OCI-LY1 (cell line): ENCODE measurements at regions not wholly inside any gene's neighbourhood (a gene's known extent, or its start where the extent isn't known, plus 50 kb on each side); places are given as distances from the start of the nearest gene placed in this dataset.
"Not testable (repeated sequence)": the region's sequence is repeated elsewhere in the genome, so short reads cannot be mapped to it uniquely, and the experiment has no call there.

Experiments used
- H2AFZ ChIP-seq: fragments of 200-600 bp; sonication (generic), shearing (Covaris generic); 2 replicates; pipeline ENCODE4 v1.6.0; 2014; ENCODE audit warnings: antibody characterized with exemption, mild to moderate bottlenecking, low read length
- H3F3A ChIP-seq: fragments of 200-600 bp; sonication (generic), shearing (Covaris generic); 2 replicates; pipeline ENCODE4 v1.6.0; 2014; ENCODE audit warnings: mild to moderate bottlenecking, antibody characterized with exemption, low read length, moderate library complexity; ENCODE audit not compliant: insufficient read depth
- H3K27ac ChIP-seq: fragments of 200-600 bp; sonication (generic); 2 replicates; pipeline ENCODE4 v1.5.1; 2014; ENCODE audit warnings: low read length, mixed run types, mild to moderate bottlenecking, low read depth; ENCODE audit not compliant: poor library complexity, severe bottlenecking
- H3K27me3 ChIP-seq: fragments of 200-600 bp; sonication (generic); 2 replicates; pipeline ENCODE4 v1.6.0; 2014; ENCODE audit warnings: antibody characterized with exemption, mild to moderate bottlenecking, low read length, moderate library complexity; ENCODE audit not compliant: insufficient read depth
- H3K36me3 ChIP-seq: fragments of 200-600 bp; sonication (generic); 2 replicates; pipeline ENCODE4 v1.6.1; 2014; ENCODE audit warnings: mild to moderate bottlenecking, antibody characterized with exemption, low read length, moderate library complexity, mixed read lengths; ENCODE audit not compliant: insufficient read depth
- H3K4me1 ChIP-seq: fragments of 200-600 bp; sonication (generic); 2 replicates; pipeline ENCODE4 v1.5.1; 2014; ENCODE audit warnings: mild to moderate bottlenecking, low read length, moderate library complexity; ENCODE audit not compliant: insufficient read depth, severe bottlenecking
- H3K4me2 ChIP-seq: fragments of 200-600 bp; sonication (generic), shearing (Covaris generic); 2 replicates; pipeline ENCODE4 v1.6.1; 2014; ENCODE audit warnings: low read length
- H3K4me3 ChIP-seq: fragments of 200-600 bp; sonication (generic); 2 replicates; pipeline ENCODE4 v1.5.1; 2014; ENCODE audit warnings: low read length, low read depth, mild to moderate bottlenecking, mixed read lengths; ENCODE audit not compliant: poor library complexity, severe bottlenecking
- H3K79me2 ChIP-seq: fragments of 200-600 bp; shearing (Covaris generic); 2 replicates; pipeline ENCODE4 v1.6.1; 2016; ENCODE audit warnings: mixed run types, low read length, mixed read lengths; ENCODE audit not compliant: insufficient read depth
- H3K9ac ChIP-seq: fragments of 200-600 bp; sonication (generic), shearing (Covaris generic); 2 replicates; pipeline ENCODE4 v1.6.1; 2014; ENCODE audit warnings: mild to moderate bottlenecking, low read length, mixed read lengths
- H3K9me2 ChIP-seq: fragments of 200-600 bp; sonication (generic), shearing (Covaris generic); 2 replicates; pipeline ENCODE4 v1.6.1; 2014; ENCODE audit warnings: low read depth, mild to moderate bottlenecking, low read length, mixed read lengths
- H3K9me3 ChIP-seq: fragments of 200-600 bp; shearing (Covaris generic); 2 replicates; pipeline ENCODE4 v1.6.1; 2014; ENCODE audit warnings: low read length, mixed read lengths
- H4K20me1 ChIP-seq: fragments of 200-600 bp; sonication (generic), shearing (Covaris generic); 2 replicates; pipeline ENCODE4 v1.6.0; 2016; ENCODE audit warnings: mild to moderate bottlenecking, low read length; ENCODE audit not compliant: insufficient read depth
- CTCF ChIP-seq: fragments of 200-600 bp; sonication (generic), shearing (Covaris generic); IDR thresholded peaks from 2 replicates; pipeline ENCODE4 v1.5.1; 2017; ENCODE audit warnings: mild to moderate bottlenecking, antibody characterized with exemption, low read length, moderate library complexity, mixed read lengths
- EZH2 ChIP-seq: fragments of 200-600 bp; sonication (generic), shearing (Covaris generic); IDR thresholded peaks from 2 replicates; pipeline ENCODE4 v1.8.0; 2017; ENCODE audit warnings: borderline replicate concordance, mixed run types, mild to moderate bottlenecking, antibody characterized with exemption, low read length, moderate library complexity, mixed read lengths

GRCh38 chr1:157326173-157326859 lies 188.1 kb upstream of the ETV3 start:
- Histone ChIP-seq H4K20me1 (no peaks in the 10 kb centered on the region), H3K9me3 (no peaks in the 10 kb centered on the region), H3K9me2 (no peaks in the 10 kb centered on the region), H3K27me3 (no peaks in the 10 kb centered on the region), H3K4me1 (no peaks in the 10 kb centered on the region), H3K9ac (no peak overlapping the region), H3K4me2 (no peak overlapping the region), H2AFZ (no peak overlapping the region), H3K79me2 (no peaks in the 10 kb centered on the region), H3K4me3 (no peak overlapping the region), H3F3A (no peaks in the 10 kb centered on the region), H3K36me3 (no peaks in the 10 kb centered on the region), H3K27ac (no peak overlapping the region)
- TF ChIP-seq CTCF (no peak), EZH2 (no peak)

- Histone ChIP-seq H3K36me3 (no peaks in the 10 kb centered on the region), H4K20me1 (no peaks in the 10 kb centered on the region), H3K9me3 (no peaks in the 10 kb centered on the region), H3K79me2 (no peaks in the 10 kb centered on the region), H2AFZ (no peak overlapping the region), H3K27me3 (no peaks in the 10 kb centered on the region), H3K9ac (no peak overlapping the region), H3K9me2 (no peaks in the 10 kb centered on the region), H3K4me3 (no peak overlapping the region), H3K4me1 (no peaks in the 10 kb centered on the region), H3K27ac (no peak overlapping the region), H3F3A (no peaks in the 10 kb centered on the region), H3K4me2 (no peak overlapping the region)
- no peak for TF ChIP-seq EZH2
- no peak for TF ChIP-seq CTCF
These were observed 187.0 kb upstream of the ETV3 start for GRCh38 chr1:157325220-157325619.

- not testable (repeated sequence) for H3K27me3 ChIP-seq, H3K9ac ChIP-seq, H3K27ac ChIP-seq, H3K4me2 ChIP-seq, H3K36me3 ChIP-seq, H3K79me2 ChIP-seq, H4K20me1 ChIP-seq, H3K4me1 ChIP-seq, H3F3A ChIP-seq, H3K4me3 ChIP-seq, H3K9me2 ChIP-seq, H3K9me3 ChIP-seq, H2AFZ ChIP-seq
These were observed 183.8 kb upstream of the ETV3 start for GRCh38 chr1:157321972-157322371.

GRCh38 chr1:157319567-157319966 lies 181.4 kb upstream of the ETV3 start:
- H3K27me3 ChIP-seq = no peaks in the 10 kb centered on the region
- TF ChIP-seq EZH2 = no peak
- H3K4me3 ChIP-seq = no peak overlapping the region
- H3K27ac ChIP-seq = no peak overlapping the region
- H3K9me3 ChIP-seq = no peaks in the 10 kb centered on the region
- H3K9ac ChIP-seq = no peak overlapping the region
- H3K4me1 ChIP-seq = no peaks in the 10 kb centered on the region
- H3K36me3 ChIP-seq = no peaks in the 10 kb centered on the region
- H4K20me1 ChIP-seq = no peaks in the 10 kb centered on the region
- no peak overlapping the region for H2AFZ ChIP-seq
- H3K4me2 ChIP-seq = no peak overlapping the region
- no peaks in the 10 kb centered on the region for H3F3A ChIP-seq
- no peaks in the 10 kb centered on the region for H3K9me2 ChIP-seq
- no peaks in the 10 kb centered on the region for H3K79me2 ChIP-seq

GRCh38 chr1:157317229-157317628 lies 179.0 kb upstream of the ETV3 start:
- not testable (repeated sequence) for H4K20me1 ChIP-seq, H3K36me3 ChIP-seq, H3K27ac ChIP-seq, H3K9ac ChIP-seq, H3K9me3 ChIP-seq, H3K9me2 ChIP-seq, H3K4me2 ChIP-seq, H3K4me3 ChIP-seq, H2AFZ ChIP-seq, H3K79me2 ChIP-seq, H3F3A ChIP-seq, H3K27me3 ChIP-seq, H3K4me1 ChIP-seq
